OCI-LY1 (cell line): ENCODE measurements at regions not wholly inside any gene's neighbourhood (a gene's known extent, or its start where the extent isn't known, plus 50 kb on each side); places are given as distances from the start of the nearest gene placed in this dataset.

ENCODE experiments used
- CTCF ChIP-seq: fragments of 200-600 bp; sonication (generic), shearing (Covaris generic); IDR thresholded peaks from 2 replicates; pipeline ENCODE4 v1.5.1; 2017; ENCODE audit warnings: mild to moderate bottlenecking, antibody characterized with exemption, low read length, moderate library complexity, mixed read lengths
- EZH2 ChIP-seq: fragments of 200-600 bp; sonication (generic), shearing (Covaris generic); IDR thresholded peaks from 2 replicates; pipeline ENCODE4 v1.8.0; 2017; ENCODE audit warnings: borderline replicate concordance, mixed run types, mild to moderate bottlenecking, antibody characterized with exemption, low read length, moderate library complexity, mixed read lengths

- TF ChIP-seq CTCF (no peak), EZH2 (no peak)
These were observed 165.7 kb downstream of the C7orf25 start for GRCh38 chr7:42746214-42746613.
